GM12872 (cell line): ENCODE measurements at regions not wholly inside any gene's neighbourhood (a gene's known extent, or its start where the extent isn't known, plus 50 kb on each side); places are given as distances from the start of the nearest gene placed in this dataset.

ENCODE experiments used
- CTCF ChIP-seq: IDR thresholded peaks from 3 replicates; pipeline ENCODE4 v1.5.1; 2011; ENCODE audit warnings: low read depth, mild to moderate bottlenecking, low read length, moderate library complexity; ENCODE audit not compliant: insufficient read depth

GRCh38 chr2:120793682-120794403, 58.2 kb downstream of the GLI2 start:
- TF ChIP-seq CTCF, result no peak

- no peak for TF ChIP-seq CTCF
Measured at GRCh38 chr2:120794716-120795115, 59.0 kb downstream of the GLI2 start.

- TF ChIP-seq CTCF, result no peak
Measured at GRCh38 chr2:120796094-120796493, 60.4 kb downstream of the GLI2 start.

- no peak for TF ChIP-seq CTCF
Measured at GRCh38 chr2:120797421-120798221, 62.0 kb downstream of the GLI2 start.

- TF ChIP-seq CTCF, result no peak
Measured at GRCh38 chr2:120798567-120799247, 63.0 kb downstream of the GLI2 start.

- TF ChIP-seq CTCF, result no peak
Measured at GRCh38 chr2:120802158-120802557, 66.5 kb downstream of the GLI2 start.

- no peak for TF ChIP-seq CTCF
Measured at GRCh38 chr2:120802867-120803484, 67.3 kb downstream of the GLI2 start.
